AG10803 (cell line): ENCODE measurements at regions not wholly inside any gene's neighbourhood (a gene's known extent, or its start where the extent isn't known, plus 50 kb on each side); places are given as distances from the start of the nearest gene placed in this dataset.

ENCODE experiments used
- DNase-seq: peaks from one replicate; pipeline ENCODE4 v3.0.0; 2010; ENCODE audit warnings: low read depth
- H3K4me3 ChIP-seq: 2 replicates; pipeline ENCODE4 v1.5.1; 2011; ENCODE audit warnings: mild to moderate bottlenecking, low read length, control low read depth
- CTCF ChIP-seq: conservative IDR thresholded peaks from 2 replicates; pipeline ENCODE4 v1.5.1; 2011; ENCODE audit warnings: mild to moderate bottlenecking, low read length, control low read depth, inconsistent platforms

DNA sequence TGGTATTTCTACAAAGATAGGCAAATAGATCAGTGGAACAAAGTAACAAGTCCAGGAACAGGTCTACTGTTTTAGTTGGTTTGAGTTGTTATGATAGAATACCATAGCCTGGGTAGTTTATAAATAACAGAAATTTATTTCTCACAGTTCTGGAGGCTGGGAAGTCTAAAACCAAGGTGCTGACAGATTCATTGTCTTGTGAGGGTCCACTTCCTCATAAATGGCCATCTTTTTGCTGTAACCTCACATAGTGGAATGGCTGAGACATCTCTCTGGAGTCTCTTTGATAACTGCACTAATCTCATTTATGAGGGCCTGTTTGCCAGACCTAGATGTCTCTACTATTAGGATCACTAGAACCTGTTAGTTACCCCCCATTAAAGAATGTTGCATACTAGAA lies 152.3 kb upstream of the MYRIP start:
- TF ChIP-seq CTCF: no peak
- no peak overlapping the region for H3K4me3 ChIP-seq
- DNase-seq: no peak

DNA sequence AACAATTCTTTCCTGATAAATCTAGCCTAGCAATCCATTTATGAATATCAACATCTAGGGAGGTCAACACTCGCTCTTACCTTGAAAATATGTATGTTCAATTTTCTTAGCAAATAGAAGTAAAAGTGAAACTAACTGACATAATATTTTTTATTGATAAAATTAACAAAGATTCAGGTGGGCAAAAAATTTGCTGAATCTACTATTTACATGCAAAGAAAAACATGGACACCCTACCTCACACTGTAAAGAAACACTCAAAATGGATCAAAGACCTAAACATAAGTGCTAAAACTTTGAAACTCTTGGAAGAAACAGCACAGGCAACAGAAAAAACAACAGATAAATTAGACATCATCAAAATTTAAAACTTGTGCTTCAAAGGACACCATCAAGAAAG lies 151.6 kb upstream of the MYRIP start:
- H3K4me3 ChIP-seq: no peak overlapping the region
- DNase-seq: no peak
- no peak for TF ChIP-seq CTCF

DNA sequence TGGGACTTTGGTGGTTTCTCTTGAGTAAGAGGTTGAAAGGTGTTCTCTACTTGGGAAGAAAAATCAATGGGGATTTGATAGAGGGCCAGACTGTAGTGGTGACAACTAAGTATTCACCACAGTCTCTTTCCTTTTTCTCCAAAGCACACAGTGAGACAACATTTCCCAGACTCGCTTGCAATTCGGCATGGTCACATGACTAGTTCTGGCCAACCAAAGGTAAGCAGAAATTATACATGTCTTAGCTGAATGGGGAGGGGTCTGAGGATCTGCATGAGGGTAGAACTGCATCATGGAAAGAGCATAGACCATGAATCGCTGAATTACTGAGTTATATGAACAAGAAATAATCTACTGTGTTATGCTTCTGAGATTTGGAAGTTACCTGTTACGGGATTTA lies 144.5 kb upstream of the MYRIP start:
- H3K4me3 ChIP-seq: no peak overlapping the region
- no peak for DNase-seq
- TF ChIP-seq CTCF: no peak

GRCh38 chr3:39665441-39665840 lies 144.0 kb upstream of the MYRIP start:
- no peak for DNase-seq
- H3K4me3 ChIP-seq: no peak overlapping the region
- no peak for TF ChIP-seq CTCF

DNA sequence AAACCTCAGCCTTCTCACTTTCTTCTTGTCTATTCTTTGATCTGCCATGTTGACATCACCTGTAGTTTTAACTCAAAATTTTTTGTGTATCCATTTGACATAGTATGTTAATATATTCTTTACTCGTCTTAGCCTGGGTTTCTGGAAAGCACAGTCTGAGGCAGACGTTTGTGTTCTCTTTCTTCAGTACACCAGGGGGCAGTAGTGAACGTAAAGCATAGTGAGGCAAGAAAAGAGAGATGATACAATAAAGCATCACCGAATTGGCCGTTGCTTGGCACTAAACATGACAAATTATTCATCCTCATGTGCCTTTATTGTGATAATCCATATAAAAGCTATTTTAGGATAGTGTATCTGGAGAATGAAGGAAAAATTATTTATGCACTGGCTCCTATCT lies 141.0 kb upstream of the MYRIP start:
- peak; percentile 82 for TF ChIP-seq CTCF
- peak; percentile 64 for DNase-seq
- H3K4me3 ChIP-seq: no peak overlapping the region

DNA sequence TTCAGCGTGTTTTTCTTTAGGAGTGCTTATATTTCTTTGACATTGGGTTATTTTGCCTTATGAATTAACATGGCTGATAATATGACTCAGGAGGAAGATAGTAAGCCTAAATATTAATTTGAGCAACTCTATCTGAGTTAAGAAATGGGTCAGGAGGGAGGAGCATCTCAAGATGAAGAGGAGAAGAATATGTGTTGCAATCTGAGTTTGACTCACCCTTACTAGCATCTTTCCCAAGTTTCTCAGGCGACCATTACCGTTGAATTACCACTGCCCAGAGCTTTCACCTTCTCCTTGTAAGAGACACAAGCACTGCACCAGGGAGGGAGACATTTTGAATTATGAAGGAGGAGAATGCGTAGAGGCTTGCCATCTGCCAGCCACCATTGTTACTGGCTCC lies 138.3 kb upstream of the MYRIP start:
- no peak for TF ChIP-seq CTCF
- H3K4me3 ChIP-seq: no peak overlapping the region
- peak; percentile 8 for DNase-seq

GRCh38 chr3:39671600-39671999 lies 137.8 kb upstream of the MYRIP start:
- H3K4me3 ChIP-seq: no peak overlapping the region
- TF ChIP-seq CTCF: no peak
- DNase-seq: no peak
